ENCODE measurements at regions not wholly inside any gene's neighbourhood (a gene's known extent, or its start where the extent isn't known, plus 50 kb on each side); places are given as distances from the start of the nearest gene placed in this dataset.
A peak's percentile ranks its signal among the peaks of the same experiment; 100 is the strongest.

DNA sequence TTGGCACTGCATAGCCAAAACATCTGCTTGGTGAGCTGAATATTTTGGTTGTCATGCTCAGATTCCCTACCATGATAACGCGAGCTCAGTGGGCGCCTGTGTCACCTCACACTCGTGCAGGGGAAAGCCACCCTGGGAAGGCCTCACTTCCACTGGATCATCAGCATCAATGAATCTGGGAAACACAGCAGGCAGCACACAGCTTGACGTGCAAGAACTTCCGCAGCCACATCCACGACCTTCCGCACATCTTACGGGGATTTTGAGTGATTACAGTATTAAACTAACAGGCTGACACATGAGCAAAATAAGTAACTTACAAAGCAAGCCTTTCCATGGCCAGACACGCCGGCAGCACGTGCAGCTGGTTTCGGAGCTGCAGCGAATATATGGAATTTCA lies 54.7 kb upstream of the FOXF1 start:
- DNase-seq (ENCODE audit: low spot score) = no peak
- ATAC-seq = no peak
- intact Hi-C loops (cut with DNase I) = no loop called here

DNA sequence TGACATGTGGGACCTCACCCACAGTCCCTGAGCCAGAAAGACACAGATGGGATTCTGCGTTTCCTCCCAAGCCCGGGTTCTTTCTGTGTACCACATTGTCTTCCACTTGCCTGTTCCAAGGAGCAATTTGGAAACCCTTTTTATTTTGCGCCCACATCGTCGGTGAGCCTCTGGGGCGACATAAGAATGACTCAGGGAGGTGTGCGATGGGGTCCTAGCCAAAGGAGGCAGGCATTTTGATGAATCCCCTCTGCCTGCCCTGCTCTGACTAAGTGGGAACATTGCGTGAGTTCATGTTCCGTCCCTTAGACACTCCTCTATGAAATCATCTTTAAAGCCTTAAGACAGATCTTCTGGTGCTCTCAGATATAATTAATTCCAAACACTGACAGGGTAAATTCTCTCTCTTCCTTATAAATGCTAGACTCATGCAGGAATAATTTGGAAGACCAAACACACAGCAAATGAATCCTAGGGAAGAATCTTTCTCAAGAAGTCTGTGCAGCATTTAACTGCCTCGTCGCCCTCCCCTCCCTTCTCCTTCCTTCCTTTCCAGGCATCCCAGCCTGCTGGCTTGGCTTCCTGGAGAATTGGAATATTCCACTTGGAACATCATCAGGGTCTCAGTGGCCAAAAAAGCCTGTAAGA lies 52.7 kb upstream of the FOXF1 start:
- DNase-seq (ENCODE audit: low spot score) (no peak), ATAC-seq (peak; percentile 79)
- intact Hi-C loops (cut with DNase I) = no loop called here

DNA sequence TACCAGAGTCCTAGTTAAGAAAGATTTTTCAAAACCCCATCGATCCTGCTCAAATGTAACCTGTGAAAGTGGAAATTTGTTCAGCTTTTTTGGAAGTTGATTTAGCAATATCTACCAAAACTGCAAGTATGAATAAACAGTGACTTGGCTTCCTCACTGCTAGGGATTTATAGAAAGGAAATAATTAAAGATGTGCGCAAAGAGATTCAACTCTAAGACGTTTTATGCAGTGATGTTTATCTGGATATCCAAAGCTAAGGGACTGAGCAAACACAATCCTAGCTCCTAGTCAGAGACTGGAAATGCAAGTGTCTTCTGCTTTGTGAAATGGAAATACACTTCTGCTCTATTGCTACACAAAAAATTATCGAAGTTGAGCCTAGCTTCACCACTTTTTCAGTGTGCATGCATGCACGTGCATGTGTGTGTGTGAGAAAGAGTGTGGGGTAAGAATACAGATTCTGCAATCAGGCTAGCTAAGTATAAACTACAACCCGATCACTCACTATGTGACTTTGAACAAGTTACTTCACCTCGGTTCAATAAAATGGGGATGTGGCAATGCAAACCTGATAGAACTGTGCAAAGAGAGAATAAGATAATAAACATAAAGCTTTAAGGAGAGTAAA lies 52.1 kb upstream of the FOXF1 start:
- DNase-seq (ENCODE audit: low spot score) (no peak), ATAC-seq (no peak)
- intact Hi-C loops (cut with DNase I) = no loop called here

DNA sequence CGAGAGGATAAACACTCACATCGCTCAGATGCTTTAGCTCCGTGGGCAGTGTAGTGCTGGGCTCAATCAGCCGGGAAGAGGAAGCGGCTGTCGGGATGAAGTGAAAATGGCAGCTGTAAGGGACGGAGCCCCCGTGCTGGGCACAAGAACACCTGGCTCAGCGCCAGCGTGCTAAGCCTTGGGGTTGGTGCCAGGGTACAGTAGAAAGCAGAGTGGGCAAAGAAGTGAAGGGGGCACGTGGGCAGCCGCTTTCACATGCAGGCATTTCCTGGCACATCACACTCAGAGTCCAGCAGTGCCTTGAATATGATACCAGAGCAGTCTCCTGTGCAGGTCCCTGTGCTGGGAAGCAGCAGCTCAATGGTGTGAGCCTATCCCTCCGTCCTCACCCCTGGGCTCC lies 51.1 kb upstream of the FOXF1 start:
- ATAC-seq = no peak
- no peak for DNase-seq (ENCODE audit: low spot score)
- intact Hi-C loops (cut with DNase I) = no loop called here
